ENCODE measurements at regions not wholly inside any gene's neighbourhood (a gene's known extent, or its start where the extent isn't known, plus 50 kb on each side); places are given as distances from the start of the nearest gene placed in this dataset.

DNA sequence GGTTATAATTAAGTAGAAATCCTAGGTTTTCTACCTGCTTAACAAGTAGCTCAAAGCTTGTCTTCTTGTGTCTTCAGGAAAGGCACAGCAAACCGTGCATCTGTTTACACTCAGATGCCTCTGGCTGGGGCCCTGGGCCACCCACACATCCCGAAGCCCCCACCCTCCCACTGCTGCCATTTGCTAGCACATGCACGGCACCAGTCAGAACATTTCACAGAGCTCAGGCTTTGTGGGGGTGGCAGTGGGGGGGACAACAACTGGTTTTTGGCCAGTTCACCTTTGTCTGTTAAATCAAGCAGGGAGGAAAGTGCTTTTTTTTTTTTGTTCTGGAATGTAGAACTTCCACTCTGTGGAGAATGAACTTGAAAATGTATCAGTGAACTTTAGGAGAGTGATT, 77.7 kb downstream of the LINC00237 start:
- TF ChIP-seq ZFX (IDR thresholded peaks at IDR 0.05; ENCODE audit: borderline replicate concordance), result no peak
- TF ChIP-seq, protein P1, sequence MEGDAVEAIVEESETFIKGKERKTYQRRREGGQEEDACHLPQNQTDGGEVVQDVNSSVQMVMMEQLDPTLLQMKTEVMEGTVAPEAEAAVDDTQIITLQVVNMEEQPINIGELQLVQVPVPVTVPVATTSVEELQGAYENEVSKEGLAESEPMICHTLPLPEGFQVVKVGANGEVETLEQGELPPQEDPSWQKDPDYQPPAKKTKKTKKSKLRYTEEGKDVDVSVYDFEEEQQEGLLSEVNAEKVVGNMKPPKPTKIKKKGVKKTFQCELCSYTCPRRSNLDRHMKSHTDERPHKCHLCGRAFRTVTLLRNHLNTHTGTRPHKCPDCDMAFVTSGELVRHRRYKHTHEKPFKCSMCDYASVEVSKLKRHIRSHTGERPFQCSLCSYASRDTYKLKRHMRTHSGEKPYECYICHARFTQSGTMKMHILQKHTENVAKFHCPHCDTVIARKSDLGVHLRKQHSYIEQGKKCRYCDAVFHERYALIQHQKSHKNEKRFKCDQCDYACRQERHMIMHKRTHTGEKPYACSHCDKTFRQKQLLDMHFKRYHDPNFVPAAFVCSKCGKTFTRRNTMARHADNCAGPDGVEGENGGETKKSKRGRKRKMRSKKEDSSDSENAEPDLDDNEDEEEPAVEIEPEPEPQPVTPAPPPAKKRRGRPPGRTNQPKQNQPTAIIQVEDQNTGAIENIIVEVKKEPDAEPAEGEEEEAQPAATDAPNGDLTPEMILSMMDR (IDR thresholded peaks at IDR 0.05), result no peak

Measured in 22Rv1 (cell line).